ENCODE measurements at regions not wholly inside any gene's neighbourhood (a gene's known extent, or its start where the extent isn't known, plus 50 kb on each side); places are given as distances from the start of the nearest gene placed in this dataset.
"Not testable (repeated sequence)": the region's sequence is repeated elsewhere in the genome, so short reads cannot be mapped to it uniquely, and the experiment has no call there.

DNA sequence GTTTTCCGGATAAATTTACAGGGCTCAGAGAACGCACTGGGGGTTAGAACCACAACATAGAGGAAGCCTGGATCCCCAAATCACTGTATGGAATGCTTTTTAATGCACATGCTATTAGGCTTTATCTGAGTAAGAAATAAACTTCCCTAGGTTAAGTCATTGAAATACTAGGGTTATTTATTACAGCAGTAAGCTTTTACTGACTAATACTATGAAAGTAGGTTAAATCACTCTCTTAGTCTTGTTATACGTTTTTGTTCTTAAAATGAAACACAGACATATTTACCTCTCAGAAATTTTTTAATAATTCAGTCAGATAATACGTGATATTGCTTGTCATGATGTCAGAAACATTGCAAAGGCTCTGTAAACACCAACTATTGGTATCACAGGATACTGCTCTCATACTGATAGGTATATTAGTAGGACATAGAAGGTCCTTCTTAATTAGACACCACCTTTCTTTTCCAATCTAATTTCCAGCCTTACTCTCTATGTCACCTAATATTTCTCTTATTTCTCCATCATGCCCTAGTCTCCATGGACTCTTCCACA lies 162.7 kb upstream of the NYAP2 start:
- no peak for DNase-seq

DNA sequence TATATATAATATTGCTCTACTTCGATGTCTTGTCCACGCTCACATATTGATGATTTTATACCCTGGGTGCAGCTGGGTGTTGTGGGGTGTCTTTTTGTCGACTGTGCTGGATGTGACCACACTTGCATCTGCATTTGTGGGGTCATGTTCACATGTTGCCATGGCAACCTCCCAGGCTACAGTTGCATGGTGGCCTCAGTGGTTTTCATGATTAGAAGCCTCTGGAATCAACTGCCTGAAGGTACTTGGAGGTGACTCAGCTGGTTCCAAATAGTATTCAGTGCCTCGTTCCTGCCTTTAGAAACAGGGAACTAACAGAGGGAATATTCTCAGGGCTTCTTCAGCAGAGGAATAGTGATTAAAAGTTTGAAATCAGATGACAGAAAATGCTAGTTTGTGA lies 166.3 kb upstream of the NYAP2 start:
- no peak for DNase-seq

DNA sequence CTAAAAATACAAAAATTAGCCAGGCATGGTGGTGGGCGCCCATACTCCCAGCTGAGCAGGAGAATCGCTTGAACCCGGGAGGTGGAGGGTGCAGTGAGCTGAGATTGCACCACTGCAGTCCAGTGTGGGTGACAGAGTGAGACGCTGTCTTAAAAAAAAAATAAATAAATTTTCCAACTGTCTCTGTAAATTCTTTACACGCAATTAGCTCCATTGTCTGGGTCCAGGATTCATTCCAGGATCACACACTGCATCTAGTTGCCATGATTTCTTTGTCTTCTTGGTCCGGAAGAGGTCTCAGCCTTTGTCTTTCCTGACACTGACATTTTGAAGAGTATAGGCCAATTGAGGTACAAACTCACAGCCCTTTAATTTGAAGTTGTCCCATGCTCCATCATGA lies 167.6 kb upstream of the NYAP2 start:
- DNase-seq: no peak

GRCh38 chr2:225229346-225229745 lies 170.2 kb upstream of the NYAP2 start:
- DNase-seq: not testable (repeated sequence)

DNA sequence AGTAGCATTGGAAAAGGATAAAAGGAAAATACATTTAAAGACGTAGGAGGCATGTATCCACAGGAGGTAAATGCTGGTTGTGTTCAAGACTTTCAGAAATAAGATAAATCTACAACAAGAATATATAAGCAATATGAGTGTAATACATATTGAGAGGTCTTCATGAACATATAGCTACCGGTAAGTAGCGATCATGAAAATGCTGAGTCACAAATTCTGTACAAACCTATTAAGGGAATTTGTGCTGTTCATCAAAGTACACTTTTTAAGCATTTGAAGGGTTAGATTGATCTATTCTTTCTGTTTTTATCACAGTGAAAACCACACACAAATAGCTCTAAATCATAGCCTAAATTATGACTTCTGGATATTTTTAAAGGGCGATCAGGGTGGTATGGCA lies 173.1 kb upstream of the NYAP2 start:
- DNase-seq: no peak

GRCh38 chr2:225223301-225223700 lies 176.2 kb upstream of the NYAP2 start:
- no peak for DNase-seq

DNA sequence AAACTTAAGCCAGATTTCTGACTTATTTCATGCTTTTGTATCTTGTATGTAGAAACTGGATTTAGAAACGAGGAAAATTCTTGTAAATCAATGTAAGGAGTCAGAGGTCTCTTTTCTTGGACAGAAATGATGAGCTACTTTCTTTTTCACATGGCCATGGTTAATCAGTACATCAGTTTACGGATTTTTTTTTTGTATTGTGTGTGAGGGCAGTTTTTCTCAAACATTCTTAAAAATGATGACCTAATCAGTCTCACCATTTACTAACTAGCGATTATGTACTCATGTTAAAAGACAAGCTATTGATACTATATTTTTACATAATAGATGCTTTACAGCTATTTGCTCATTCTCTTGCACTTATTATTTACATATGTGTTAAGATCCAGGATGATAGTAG lies 165.2 kb upstream of the DOCK10 start:
- DNase-seq: no peak

DNA sequence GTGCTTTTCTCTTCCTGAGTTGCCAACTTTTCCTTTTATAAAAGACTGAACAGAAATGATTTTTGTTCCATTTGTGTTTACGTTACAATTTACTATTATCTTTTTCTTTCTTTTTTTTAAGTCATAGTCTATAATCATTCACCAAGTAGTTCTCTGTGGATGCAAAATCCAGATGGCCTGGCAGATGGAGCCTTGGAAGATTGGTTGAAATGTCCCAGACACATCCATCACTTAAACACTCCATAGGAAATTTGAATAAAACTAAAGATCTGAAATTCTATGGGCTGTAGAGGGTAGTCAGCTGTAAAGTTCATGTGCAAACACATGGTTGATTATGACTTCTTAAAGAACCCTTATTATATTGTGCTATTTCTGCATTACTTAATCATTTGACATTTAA lies 164.8 kb upstream of the DOCK10 start:
- no peak for DNase-seq

DNA sequence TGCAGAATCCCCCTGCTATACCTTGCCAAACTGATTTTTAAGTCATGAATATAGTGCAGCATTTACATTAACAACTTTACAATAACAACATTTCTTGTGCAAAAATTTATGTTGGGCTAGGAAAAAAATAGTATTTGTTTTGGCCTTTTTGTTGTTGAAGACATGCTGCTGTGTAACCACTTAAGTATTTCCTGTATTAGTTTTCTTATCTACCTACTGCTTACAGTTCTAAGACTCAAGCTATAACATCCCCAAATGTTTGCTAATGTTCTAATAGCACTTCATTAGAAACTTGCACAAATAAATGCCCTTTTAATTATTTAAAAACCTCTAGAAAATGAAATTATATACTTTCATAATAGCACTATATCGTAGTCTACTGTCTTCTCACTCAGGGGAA lies 154.3 kb upstream of the DOCK10 start:
- no peak for DNase-seq

- no peak for DNase-seq
These were observed 150.6 kb upstream of the DOCK10 start for GRCh38 chr2:225192869-225193268.

DNA sequence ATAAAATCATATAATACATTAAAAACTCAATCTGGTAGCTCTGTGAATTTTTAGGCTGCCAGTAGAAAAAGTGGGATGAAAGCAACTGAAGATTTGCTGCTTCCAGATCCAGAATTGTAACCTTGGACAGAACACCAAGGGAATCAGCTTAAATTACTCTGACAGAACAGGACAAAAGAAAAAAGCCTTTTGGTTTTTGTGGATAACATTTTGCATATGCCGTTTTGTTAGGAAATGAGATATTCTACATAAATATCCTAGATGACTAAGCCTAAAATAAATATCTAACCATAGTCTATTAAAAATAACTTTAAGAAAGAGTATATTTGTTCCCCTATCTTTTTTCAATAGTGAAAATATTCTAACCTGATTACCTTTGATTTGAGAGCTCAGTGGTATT lies 148.7 kb upstream of the DOCK10 start:
- DNase-seq: no peak

GRCh38 chr2:225184948-225185347 lies 142.7 kb upstream of the DOCK10 start:
- no peak for DNase-seq

DNA sequence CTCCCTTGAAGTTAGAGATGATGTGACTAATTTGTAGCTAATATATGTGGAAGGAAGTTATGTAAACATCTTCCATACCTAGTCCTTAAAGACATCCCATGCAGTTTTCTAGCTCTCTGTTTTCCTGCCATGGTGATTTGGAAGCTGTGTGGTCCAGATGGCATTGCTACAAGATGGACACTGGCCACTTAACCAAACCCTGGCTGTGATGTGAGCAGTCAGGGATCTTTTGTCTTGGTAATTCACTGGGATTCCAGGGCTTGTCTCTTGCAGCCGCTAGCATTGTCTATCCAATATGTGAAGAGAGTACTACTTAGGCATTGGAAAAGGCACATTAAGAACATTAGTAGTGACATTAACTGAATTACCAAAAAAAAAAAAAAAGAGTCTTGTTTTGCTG lies 139.9 kb upstream of the DOCK10 start:
- DNase-seq: no peak

DNA sequence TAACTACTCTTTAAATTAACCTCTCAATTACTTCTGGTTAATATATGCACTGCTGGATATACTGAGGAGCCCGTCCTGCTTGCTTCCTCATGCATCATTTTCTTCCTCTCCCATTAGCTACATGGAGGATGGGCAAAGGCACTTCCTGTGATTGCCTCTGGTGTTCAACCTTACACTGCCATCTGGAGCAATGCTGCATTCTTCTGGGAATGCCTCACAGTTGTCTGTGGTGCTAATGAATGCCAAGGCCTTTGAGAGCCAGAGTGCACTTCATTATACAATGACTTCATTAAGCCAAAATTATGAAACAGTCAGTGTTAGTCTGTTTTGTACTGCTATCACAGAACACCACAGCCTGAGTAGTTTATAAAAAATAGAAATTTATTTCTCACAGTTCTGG lies 134.8 kb upstream of the DOCK10 start:
- DNase-seq: no peak

- DNase-seq: no peak
These were observed 131.6 kb upstream of the DOCK10 start for GRCh38 chr2:225173909-225174308.

GRCh38 chr2:225171350-225171749 lies 129.1 kb upstream of the DOCK10 start:
- DNase-seq: no peak

DNA sequence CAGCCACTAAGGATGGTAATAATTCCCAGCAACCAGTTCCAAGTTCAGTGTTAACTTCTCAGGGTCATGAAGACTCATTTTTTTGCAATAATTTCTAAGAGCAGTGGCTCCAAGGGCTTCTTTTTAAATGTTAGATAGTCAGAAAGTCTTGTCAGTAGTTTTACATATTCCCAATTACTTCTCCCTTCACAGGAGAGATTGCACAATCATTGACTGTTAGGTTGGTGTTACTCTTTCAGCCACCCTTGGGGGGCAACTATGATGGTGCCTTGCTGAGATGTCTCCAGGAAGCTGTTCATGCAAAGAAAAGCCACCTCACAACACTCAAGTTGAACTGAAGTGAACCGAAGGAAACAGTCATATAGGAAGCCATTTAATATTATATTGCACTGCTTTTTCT lies 127.9 kb upstream of the DOCK10 start:
- DNase-seq: no peak

GRCh38 chr2:225169396-225169795 lies 127.1 kb upstream of the DOCK10 start:
- no peak for DNase-seq

DNA sequence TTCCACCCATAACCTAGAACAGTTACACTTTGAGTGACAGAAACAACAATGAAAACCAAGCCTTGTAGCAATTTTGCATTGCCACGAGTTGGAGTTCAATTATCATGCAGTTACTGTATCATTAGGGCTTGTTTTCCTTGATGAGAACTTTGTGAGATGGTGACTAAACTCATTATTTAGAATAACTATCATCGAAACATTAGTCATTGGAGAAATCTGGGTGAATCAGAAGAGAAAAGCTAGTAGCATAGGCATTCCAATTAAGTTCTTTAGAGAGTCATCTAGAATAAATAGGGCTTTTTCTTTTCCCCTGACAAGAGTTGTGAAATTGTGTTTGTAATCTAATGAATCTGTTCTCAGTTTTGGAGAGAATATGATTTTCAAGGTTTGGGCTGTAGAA lies 122.8 kb upstream of the DOCK10 start:
- DNase-seq: no peak

- no peak for DNase-seq
These were observed 122.3 kb upstream of the DOCK10 start for GRCh38 chr2:225164401-225165050.

DNA sequence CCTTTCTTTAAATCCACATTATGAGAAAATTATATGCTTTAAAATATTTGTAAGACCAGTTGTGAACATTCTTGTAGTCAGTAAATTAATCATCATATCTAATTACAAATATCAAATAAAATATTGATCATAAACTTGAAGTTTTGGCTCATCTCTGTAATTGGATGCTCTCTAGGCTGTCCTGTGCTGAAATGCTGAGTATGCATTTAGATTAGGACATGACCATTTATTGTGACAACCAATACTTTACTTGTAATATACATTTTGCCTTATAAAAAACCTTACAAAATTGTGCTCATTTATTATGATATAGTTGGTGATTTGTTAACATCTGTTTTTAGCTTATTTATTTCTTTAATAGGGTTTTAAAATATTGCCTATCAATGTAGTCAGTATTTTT lies 116.1 kb upstream of the DOCK10 start:
- DNase-seq: no peak

DNA sequence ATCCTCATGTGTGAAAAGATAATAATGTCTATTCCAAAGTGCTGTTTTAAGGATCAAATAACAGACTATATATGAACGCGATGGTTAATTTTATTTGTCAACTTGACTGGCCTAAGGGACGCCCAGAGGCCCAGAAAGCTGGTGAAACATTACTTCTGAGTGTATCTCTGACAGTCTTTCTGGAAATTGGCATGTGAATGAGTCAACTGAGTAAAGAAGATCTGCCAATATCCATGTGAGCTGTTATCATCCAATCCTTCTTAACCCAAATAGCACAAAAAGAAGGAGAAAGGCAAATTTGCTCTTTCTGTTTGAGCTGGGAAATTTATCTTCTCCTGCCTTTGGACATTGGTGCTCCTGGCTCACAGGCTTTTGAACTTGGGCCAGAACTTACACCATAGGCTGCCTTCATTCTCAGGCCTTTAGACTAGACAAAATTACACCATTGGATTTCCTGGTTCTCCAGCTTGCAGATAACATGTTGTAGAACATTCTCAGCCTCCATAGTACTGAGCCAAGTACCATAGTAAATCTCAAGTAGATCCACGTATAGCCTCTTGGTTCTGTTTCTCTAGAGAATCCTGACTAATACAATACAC lies 114.7 kb upstream of the DOCK10 start:
- DNase-seq: no peak

DNA sequence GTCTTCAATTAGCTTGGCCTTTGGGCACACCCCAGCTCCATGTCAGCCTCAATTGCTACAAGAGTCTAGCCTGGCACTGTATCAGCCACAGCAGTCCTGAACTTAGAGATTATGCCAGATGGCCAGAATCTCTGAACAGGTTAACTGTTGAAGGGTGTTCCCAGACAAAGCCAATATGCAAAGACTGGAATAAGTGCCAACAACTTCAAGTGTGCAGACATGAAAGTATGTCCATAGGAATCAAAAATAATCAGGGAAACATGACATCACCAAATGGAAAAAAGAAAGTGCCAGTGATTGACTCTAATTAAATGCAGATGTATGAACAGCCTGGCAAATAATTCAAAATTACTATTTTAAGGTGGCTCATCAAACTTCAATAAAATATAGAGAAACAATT lies 98.5 kb upstream of the DOCK10 start:
- DNase-seq: no peak

- no peak for DNase-seq
These were observed 95.7 kb upstream of the DOCK10 start for GRCh38 chr2:225137971-225138370.

- DNase-seq: no peak
These were observed 94.3 kb upstream of the DOCK10 start for GRCh38 chr2:225136552-225136951.

All from activated CD4-positive, alpha-beta T cell treated with anti-CD3 and anti-CD28 coated beads for 4 hours (primary cell).